Peyer's patch (tissue), 4 donors: ENCODE measurements at regions not wholly inside any gene's neighbourhood (a gene's known extent, or its start where the extent isn't known, plus 50 kb on each side); places are given as distances from the start of the nearest gene placed in this dataset.

Experiments
- DNase-seq, 3 donors: peaks; one replicate each; pipeline ENCODE4 v3.0.0-alpha.2; 2017 to 2019
- H3K27ac ChIP-seq, 4 donors: fragments of 200-600 bp; sonication (generic); one replicate each; pipeline ENCODE4 v1.5.1; 2016 to 2019
- H3K27me3 ChIP-seq, 2 donors: fragments of 200-600 bp; sonication (generic); one replicate each; pipeline ENCODE4 v1.5.1; 2019
- H3K36me3 ChIP-seq, 3 donors: fragments of 200-600 bp; sonication (generic); one replicate each; pipeline ENCODE4 v1.5.1; 2016 to 2019
- H3K4me1 ChIP-seq, 4 donors: fragments of 200-600 bp; sonication (generic); one replicate each; pipeline ENCODE4 v1.5.1; 2016 to 2019
- H3K4me3 ChIP-seq, 4 donors: fragments of 200-600 bp; sonication (generic); 1 replicate in 3 of 4; 2 replicates in 1 of 4; pipeline ENCODE4 v1.5.1; 2016 to 2019; ENCODE audit warnings: mild to moderate bottlenecking in 1 of 4
- H3K9me3 ChIP-seq, 4 donors: fragments of 200-600 bp; sonication (generic); one replicate each; pipeline ENCODE4 v1.5.1; 2016 to 2019; ENCODE audit warnings: mild to moderate bottlenecking in 1 of 4
- CTCF ChIP-seq, 6 experiments: fragments of 450-650 bp in 4 of 6; fragments of 200-600 bp in 2 of 6; sonication (generic) in 1 of 6; IDR thresholded peaks; one replicate each; pipeline ENCODE4 v1.5.1; 2017 to 2019; ENCODE audit warnings: antibody characterized with exemption in 6 of 6, mild to moderate bottlenecking in 3 of 6, moderate library complexity in 1 of 6
- POLR2A ChIP-seq, 2 donors: fragments of 450-650 bp; IDR thresholded peaks; one replicate each; pipeline ENCODE4 v1.5.1; 2017; ENCODE audit warnings: antibody characterized with exemption in 2 of 2, mild to moderate bottlenecking in 2 of 2, moderate library complexity in 2 of 2

- H3K27ac ChIP-seq, result no peak overlapping the region
- TF ChIP-seq CTCF (IDR thresholded peaks at IDR 0.05), result no peak
- no peaks in the 10 kb centered on the region for H3K36me3 ChIP-seq
- H3K9me3 ChIP-seq, result no peaks in the 10 kb centered on the region
- DNase-seq, result no peak
- no peaks in the 10 kb centered on the region for H3K4me1 ChIP-seq
- no peak overlapping the region for H3K4me3 ChIP-seq
- no peaks in the 10 kb centered on the region for H3K27me3 ChIP-seq
Measured at GRCh38 chr2:3944841-3945240, 241.5 kb downstream of the DCDC2C start.

- Histone ChIP-seq H3K4me1 (no peaks in the 10 kb centered on the region), H3K4me3 (no peak overlapping the region)
- TF ChIP-seq CTCF (IDR thresholded peaks at IDR 0.05) (no peak), POLR2A (IDR thresholded peaks at IDR 0.05) (no peak)
Measured at GRCh38 chr2:3948191-3948590, 244.8 kb downstream of the DCDC2C start.

GRCh38 chr2:3951131-3951954 is 248.0 kb downstream of the DCDC2C start:
- no peaks in the 10 kb centered on the region for H3K27me3 ChIP-seq
- no peak for DNase-seq
- no peaks in the 10 kb centered on the region for H3K4me1 ChIP-seq
- H3K27ac ChIP-seq, result no peak overlapping the region
- H3K9me3 ChIP-seq, result peaks cover 0 to 4% (median 0%) of the 10 kb centered on the region in 4 donors
- H3K36me3 ChIP-seq, result no peaks in the 10 kb centered on the region
- TF ChIP-seq POLR2A (IDR thresholded peaks at IDR 0.05) (no peak), CTCF (IDR thresholded peaks at IDR 0.05) (no peak)
- H3K4me3 ChIP-seq, result no peak overlapping the region

More at GRCh38 chr2:3948191-3948590, 244.8 kb downstream of the DCDC2C start:
- DNase-seq, result no peak
- H3K27ac ChIP-seq, result no peak overlapping the region
- H3K9me3 ChIP-seq, result peaks cover 0 to 4% (median 0%) of the 10 kb centered on the region in 4 donors
- no peaks in the 10 kb centered on the region for H3K27me3 ChIP-seq
- H3K36me3 ChIP-seq, result no peaks in the 10 kb centered on the region

- TF ChIP-seq POLR2A (IDR thresholded peaks at IDR 0.05), result no peak
- Histone ChIP-seq H3K27ac (no peak overlapping the region), H3K4me1 (no peaks in the 10 kb centered on the region), H3K36me3 (no peaks in the 10 kb centered on the region), H3K4me3 (no peak overlapping the region), H3K27me3 (no peaks in the 10 kb centered on the region), H3K9me3 (peaks cover 0 to 4% (median 0%) of the 10 kb centered on the region in 4 donors)
- no peak for DNase-seq
Measured at GRCh38 chr2:3952866-3953516, 249.6 kb downstream of the DCDC2C start.

GRCh38 chr2:3954261-3954660 is 250.9 kb downstream of the DCDC2C start:
- Histone ChIP-seq H3K27me3 (no peaks in the 10 kb centered on the region), H3K4me1 (no peaks in the 10 kb centered on the region), H3K4me3 (no peak overlapping the region), H3K9me3 (peaks cover 0 to 4% (median 0%) of the 10 kb centered on the region in 4 donors), H3K36me3 (no peaks in the 10 kb centered on the region), H3K27ac (no peak overlapping the region)
- DNase-seq, result no peak
- no peak for TF ChIP-seq CTCF (IDR thresholded peaks at IDR 0.05)
- TF ChIP-seq POLR2A (IDR thresholded peaks at IDR 0.05), result no peak

- Histone ChIP-seq H3K9me3 (no peaks in the 10 kb centered on the region), H3K4me3 (no peak overlapping the region), H3K4me1 (no peaks in the 10 kb centered on the region), H3K27ac (no peak overlapping the region), H3K36me3 (no peaks in the 10 kb centered on the region), H3K27me3 (no peaks in the 10 kb centered on the region)
- no peak for DNase-seq
- TF ChIP-seq POLR2A (IDR thresholded peaks at IDR 0.05), result no peak
- TF ChIP-seq CTCF (IDR thresholded peaks at IDR 0.05), result no peak
Measured at GRCh38 chr2:3956406-3956805, 253.0 kb downstream of the DCDC2C start.
